GM19395 (cell line): ENCODE measurements at regions not wholly inside any gene's neighbourhood (a gene's known extent, or its start where the extent isn't known, plus 50 kb on each side); places are given as distances from the start of the nearest gene placed in this dataset.
"Not testable (repeated sequence)": the region's sequence is repeated elsewhere in the genome, so short reads cannot be mapped to it uniquely, and the experiment has no call there.

Experiments used
- ATAC-seq: cut with Tn5 transposase; IDR thresholded peaks from one replicate; pipeline ENCODE4 v1.9.1; 2021; ENCODE audit warnings: mild to moderate bottlenecking, moderate library complexity; ENCODE audit not compliant: unreplicated experiment

GRCh38 chr6:159642995-159643394 lies 50.0 kb downstream of the SOD2 start:
- ATAC-seq: no peak

DNA sequence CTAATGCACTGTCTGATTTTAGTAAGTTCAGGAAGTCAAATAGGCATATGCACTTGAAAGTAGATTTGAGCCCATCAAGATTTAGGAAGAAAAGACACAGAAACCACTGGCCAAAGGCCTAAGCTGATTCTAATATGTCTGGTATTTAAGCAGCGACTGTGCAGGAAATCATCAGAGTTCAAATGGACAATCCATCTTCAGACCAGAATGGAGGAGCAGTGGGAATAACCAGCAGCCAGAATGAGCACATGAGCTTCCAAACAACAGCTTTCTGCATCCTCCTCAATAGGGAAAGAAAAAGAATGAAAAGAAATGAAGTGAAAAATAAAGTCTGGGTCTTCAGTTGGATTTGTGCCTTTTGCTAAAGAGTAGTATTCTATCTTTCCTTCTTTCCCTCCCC lies 50.6 kb downstream of the SOD2 start:
- no peak for ATAC-seq

DNA sequence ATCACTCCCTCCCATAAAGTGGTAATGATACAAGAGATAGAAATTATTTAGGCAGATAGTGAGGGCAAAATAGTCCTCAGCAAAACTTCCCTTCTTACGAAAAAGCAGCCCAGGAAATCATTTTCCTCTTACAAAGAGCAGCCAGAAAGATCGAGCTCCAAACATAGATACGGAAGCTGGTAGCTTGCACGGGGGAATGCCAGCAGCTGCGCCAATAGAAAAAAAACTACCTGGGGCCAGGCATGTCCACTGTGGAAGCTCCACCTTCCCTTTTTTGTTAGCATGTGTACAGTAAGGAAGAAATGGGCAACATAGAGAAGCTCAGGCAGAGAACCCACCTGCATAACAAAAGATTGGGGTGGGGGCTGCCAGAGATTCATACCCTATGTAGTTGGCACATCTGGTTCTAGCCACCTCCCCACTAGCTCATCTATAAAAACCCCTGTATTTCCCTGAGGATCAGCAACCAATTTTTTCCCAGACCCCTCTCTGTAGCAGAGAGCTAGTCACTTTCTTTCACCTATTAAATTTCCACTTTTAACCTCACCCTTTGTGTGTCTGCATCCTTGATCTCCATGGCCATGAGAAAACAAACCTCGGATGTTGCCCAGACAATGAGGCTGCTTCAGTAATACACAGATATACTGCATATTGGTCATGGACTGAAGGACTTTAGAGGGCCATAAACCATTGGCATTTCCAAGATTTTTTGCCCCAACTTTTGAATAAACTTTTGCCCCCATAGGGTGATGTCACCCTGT lies 52.1 kb downstream of the SOD2 start:
- no peak for ATAC-seq

GRCh38 chr6:159640322-159640721 lies 52.7 kb downstream of the SOD2 start:
- no peak for ATAC-seq

DNA sequence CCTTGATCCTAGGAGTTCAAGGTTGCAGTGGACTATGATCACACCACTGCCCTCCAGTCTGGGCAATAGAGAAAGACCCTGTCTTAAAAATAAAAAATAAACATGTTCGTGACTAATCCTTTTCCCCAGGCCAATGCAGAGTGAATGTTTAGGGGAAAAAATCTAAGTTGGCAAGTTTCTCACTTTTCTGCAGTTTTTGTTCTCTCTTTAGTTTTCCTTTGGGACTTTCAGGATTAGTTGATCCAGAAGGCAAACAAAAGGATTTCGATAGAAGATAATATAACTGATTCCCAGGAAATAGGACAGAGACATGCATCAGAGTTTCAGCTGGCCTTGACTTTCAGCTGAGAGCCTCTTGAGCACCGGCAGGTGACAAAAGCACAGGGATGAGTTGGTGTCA lies 53.3 kb downstream of the SOD2 start:
- no peak for ATAC-seq

DNA sequence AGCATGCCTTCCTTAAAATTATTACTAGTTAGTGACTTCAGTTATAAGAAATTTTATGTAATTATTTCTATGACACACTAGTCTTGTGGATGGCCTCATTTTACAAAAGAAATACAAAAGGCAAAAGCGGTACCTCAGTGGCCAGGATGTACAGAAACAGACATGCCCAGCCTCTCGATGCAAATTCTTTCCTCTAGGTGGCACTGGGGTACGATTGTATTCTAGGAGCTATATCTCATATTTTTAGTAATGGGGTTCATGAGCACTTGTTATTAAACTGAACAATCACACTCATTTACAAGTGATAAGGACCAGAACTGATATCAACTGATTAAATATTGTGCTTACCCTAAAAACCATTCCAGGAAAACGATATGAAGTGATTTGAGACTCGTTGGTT lies 59.8 kb downstream of the SOD2 start:
- no peak for ATAC-seq

GRCh38 chr6:159631886-159632285 lies 61.2 kb downstream of the SOD2 start:
- ATAC-seq: no peak

DNA sequence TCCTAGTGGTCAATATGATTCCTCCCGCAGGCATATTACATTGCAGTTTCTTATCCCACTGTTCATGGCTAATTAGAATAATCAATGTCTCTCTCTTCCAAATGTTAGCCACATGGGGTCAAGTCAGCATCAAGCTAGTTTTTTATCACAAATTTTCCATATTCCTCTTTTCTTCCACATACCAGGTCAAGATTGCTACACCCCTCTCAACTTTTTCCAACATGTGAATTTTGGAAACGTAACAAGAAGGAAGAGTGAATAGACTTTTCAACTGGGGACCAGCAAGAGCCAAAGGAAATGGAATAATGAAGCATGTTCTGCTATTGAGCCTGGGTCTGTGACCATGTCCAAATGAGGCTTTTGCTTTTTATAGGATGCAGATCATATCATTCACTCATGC lies 65.1 kb downstream of the SOD2 start:
- no peak for ATAC-seq

- not testable (repeated sequence) for ATAC-seq
These were observed 66.5 kb downstream of the SOD2 start for GRCh38 chr6:159626506-159626905.

DNA sequence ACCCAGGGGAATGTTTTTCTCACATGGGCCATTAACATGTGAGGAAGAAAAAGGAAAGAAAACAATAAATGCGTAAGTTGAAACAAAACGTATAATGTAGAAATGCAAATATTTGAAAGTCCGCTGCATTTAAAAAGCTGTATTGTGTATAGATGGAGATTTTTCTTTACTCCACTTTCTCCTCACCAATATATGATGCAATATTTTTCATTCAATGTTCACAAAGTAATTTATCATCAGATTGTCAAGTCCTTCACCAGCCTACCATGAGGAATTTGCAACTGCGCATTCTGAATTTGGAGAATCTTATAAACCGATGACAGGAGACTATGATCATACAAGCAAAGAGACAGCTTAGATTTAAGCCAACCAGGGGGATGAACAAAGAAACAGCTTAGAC lies 69.9 kb downstream of the SOD2 start:
- ATAC-seq: no peak

DNA sequence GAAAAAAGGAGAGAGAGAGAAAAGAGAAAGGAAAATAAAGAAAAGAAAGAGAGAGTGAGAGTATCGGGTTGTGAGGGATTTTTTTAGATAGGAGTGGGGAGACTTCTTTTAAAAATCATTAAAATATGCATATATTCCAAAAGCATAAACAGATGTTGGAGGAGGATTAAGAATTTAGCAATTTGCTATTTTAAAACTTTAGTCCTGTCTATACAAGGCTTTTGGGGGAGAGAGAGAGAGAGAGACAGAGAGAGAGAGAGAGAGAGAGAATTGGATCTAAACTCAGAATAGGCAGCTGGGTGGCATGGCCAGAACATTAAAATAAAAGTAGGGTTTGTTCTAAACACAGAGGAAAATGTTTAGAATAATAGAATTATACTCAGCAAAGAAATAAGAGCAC lies 72.1 kb downstream of the SOD2 start:
- ATAC-seq: no peak

DNA sequence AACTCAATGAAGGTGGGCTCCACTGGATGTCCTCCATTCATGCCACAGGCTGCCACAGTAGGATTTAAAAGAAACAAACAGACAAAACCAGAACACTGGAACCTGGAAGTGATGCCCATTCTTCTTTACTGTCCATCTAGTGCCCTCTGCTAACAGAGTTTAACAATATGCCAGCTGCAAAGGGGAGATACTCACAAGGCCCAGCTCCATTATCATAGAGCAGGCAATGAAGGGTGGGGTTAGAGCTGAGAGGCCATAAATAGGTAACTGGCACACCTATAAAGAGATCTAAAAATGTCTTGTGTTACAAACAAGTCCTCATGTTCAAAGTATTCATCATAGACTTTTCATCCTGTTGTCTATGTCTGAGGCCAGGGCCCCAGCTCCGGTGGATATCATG lies 75.6 kb downstream of the SOD2 start:
- no peak for ATAC-seq

DNA sequence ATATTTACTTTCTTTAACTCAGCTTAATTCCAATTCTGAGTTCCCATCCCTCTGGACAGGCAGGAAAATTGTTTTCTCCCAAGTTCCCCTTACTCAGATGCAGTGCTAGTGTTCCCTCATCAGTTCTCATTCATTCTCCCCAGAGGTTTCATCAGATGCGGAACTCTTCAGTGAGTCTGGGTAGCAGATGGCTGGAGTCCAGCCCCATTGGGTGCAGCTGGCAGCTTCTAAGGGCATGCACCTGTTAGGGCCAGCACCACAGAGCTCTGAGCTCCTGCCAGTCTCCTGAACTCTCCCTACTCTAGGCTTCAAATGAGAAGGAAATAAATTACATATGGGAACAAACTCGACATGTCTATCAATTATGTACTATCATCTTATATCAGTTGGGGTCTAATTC lies 76.6 kb downstream of the SOD2 start:
- no peak for ATAC-seq

DNA sequence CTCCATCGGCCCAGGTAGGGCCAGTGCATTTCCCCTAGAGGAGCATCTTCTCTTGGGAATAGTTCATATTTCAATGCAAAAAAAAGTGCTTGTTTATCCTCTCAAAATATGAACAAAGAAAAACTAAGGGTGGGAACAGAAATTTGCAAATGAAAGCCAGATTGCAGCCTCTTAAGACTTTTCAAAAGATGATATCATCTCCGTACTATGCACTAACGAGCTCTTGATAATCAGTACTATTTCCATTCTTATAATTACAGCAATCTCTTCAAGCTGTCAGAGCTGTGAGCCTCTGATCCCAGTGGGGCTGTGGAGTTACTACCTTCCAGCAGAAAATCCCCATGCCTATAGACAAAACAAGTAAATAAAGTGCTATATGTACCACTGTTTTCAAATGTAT lies 77.1 kb downstream of the SOD2 start:
- ATAC-seq: no peak

DNA sequence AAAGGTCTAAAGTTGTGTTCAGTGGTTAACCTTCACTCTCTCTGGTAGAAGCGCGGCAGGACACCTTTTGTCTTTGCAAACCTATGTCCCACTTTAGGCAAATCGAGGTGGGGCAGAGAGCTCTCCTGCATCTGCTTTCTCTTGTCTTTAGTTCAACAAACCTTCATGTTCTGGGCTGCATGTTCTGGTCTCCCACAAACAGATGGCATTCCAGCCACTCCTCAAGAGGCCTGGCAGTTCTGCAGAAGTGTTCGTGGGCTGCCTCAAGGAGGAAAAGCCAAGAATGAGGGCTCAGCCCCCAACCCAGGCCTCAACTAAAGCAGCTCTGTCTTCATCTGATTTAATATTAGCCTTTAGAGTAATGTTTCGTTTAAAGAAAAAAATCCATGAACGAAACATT lies 82.2 kb downstream of the SOD2 start:
- no peak for ATAC-seq

GRCh38 chr6:159609652-159610178 lies 83.3 kb downstream of the SOD2 start:
- ATAC-seq: no peak

DNA sequence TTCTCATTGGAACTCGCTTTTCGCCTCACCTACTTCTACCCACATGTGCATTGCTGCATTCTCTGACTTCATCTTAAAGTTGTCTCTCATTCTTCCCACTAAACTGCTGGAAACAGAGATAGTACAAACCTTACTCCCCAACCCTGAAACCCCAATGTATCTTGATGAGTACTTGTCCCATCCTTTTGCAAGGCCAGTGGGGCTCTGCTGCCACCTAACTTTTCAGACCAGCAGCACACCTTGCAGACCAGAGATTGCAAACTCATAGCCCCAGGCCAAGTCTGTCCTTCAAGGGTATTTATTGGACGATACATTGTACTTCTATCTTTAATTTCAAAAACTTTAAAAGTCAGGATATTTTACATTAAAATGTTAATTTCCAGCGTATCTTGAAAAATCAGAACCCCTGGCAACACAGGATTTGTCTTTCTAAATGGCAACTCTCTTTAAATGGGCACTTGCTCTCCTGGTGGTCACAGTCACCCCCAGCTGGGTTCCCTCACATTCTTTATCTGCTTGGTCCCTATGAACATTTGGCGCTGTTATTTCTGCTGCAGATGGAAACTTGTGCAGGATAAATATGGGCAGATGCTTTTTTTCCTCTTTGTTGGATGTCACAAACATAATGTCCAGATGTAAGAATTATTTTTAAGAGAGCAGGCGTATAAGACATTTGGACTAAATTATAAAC lies 83.9 kb downstream of the SOD2 start:
- ATAC-seq: no peak

GRCh38 chr6:159606786-159607185 lies 86.3 kb downstream of the SOD2 start:
- no peak for ATAC-seq

GRCh38 chr6:159604443-159604956 lies 88.5 kb downstream of the SOD2 start:
- no peak for ATAC-seq

DNA sequence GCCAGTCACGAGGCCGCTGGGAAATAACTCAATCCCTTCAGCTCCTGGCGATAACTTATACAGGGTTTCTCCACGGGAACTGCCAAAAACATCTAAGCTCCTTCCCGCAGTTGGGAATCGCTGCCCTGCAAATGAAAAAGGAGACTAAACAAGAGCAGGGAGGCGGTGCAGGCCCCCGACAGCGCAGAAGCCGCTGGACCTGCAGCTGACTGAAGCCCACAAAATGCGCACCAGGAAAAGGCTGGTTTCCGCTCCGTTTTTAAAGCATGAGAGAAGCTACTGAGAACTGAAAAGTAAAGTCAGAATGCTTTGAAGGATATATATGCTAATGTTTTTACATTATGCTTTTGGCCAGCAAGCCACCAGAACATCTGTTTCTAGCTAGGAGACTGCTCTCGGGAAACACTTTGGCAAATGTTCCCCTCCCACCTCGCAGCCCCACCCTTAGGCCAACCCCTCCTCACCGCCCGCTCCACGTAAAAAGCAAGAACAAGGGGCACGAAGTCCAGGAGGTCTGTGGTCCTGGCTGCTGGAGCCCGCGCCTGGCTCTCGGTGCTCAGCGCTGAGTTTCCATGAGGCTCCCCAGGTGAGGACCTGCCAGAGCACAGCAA lies 90.5 kb downstream of the SOD2 start:
- ATAC-seq: no peak

DNA sequence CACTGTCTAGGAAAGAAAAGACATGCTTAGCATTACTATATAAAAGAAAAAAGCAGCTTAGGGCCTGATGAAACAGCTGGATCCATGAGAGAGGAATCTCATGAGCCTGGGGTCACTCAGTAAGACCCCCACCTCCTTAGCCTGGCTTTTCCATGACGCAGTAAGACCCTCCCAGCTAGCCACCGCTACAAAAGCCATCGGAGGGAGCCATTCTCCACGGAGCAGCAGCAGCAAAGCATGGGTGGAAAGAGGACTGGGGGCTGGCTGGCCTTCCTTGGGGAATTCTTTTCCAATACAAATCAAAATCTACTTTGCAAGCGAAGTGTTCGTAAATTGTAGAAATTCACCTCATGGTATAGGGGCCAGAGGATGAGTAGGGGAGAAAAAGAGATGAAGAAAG lies 91.8 kb downstream of the SOD2 start:
- no peak for ATAC-seq

DNA sequence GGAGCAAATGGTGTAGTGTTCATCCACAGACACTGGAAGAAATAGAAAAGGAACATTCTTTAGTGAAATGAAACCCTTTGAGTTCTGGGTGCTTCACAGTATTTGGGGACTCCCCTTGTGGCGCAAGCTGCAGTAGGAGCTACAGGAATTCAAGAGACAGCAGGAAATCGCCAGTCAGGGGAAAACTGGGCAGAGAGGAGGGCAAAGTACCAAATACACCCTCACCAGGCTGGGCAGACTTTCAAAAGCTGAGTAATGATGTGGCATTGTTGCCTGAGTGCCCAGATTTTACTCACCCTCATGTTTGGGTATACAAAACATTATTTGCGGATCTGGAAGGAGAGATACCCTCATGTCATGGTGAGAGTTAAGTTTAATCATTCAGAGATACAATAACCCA lies 97.9 kb downstream of the SOD2 start:
- ATAC-seq: no peak
